GM23338 (cell line): ENCODE measurements at regions not wholly inside any gene's neighbourhood (a gene's known extent, or its start where the extent isn't known, plus 50 kb on each side); places are given as distances from the start of the nearest gene placed in this dataset.

Experiments used
- ATAC-seq: fragments of 200-7000 bp; cut with Tn5 transposase; 3 replicates; pipeline ENCODE4 v1.9.1; 2020
- DNase-seq: peaks from one replicate; pipeline ENCODE4 v3.0.0-alpha.2; 2015; ENCODE audit warnings: low spot score
- H2AFZ ChIP-seq: fragments of 200-600 bp; sonication (generic); 2 replicates; pipeline ENCODE4 v1.8.0; 2016; ENCODE audit warnings: antibody characterized with exemption, mild to moderate bottlenecking, moderate library complexity
- H3F3A ChIP-seq: fragments of 200-600 bp; sonication (generic); replicated peaks from 2 replicates; pipeline ENCODE4 v1.8.0; 2017; ENCODE audit warnings: antibody characterized with exemption, mixed run types, low read depth
- H3K27ac ChIP-seq: fragments of 200-600 bp; sonication (generic); 2 replicates; pipeline ENCODE4 v1.6.1; 2016; ENCODE audit warnings: low read depth
- H3K27me3 ChIP-seq: fragments of 200-600 bp; sonication (generic); 2 replicates; pipeline ENCODE4 v1.8.0; 2016; ENCODE audit warnings: mild to moderate bottlenecking, mixed run types, moderate library complexity; ENCODE audit not compliant: insufficient read depth
- H3K36me3 ChIP-seq: fragments of 200-600 bp; sonication (generic); 2 replicates; pipeline ENCODE4 v1.8.0; 2016; ENCODE audit warnings: mild to moderate bottlenecking; ENCODE audit not compliant: insufficient read depth
- H3K4me1 ChIP-seq: fragments of 200-600 bp; sonication (generic); 2 replicates; pipeline ENCODE4 v1.8.0; 2016; ENCODE audit warnings: mild to moderate bottlenecking, moderate library complexity; ENCODE audit not compliant: insufficient read depth
- H3K4me2 ChIP-seq: fragments of 200-600 bp; sonication (generic); 2 replicates; pipeline ENCODE4 v1.7.1; 2017; ENCODE audit warnings: mixed run types
- H3K4me3 ChIP-seq: fragments of 200-600 bp; sonication (generic); 2 replicates; pipeline ENCODE4 v1.6.1; 2016; ENCODE audit warnings: mixed run types
- H3K79me2 ChIP-seq: fragments of 200-600 bp; sonication (generic); replicated peaks from 2 replicates; pipeline ENCODE4 v1.8.0; 2017; ENCODE audit warnings: mild to moderate bottlenecking; ENCODE audit not compliant: insufficient read depth
- H3K9me2 ChIP-seq: fragments of 200-600 bp; sonication (generic); 2 replicates; pipeline ENCODE4 v1.8.0; 2017; ENCODE audit not compliant: insufficient read depth
- H4K20me1 ChIP-seq: fragments of 200-600 bp; sonication (generic); replicated peaks from 2 replicates; pipeline ENCODE4 v1.8.0; 2017; ENCODE audit warnings: mild to moderate bottlenecking; ENCODE audit not compliant: insufficient read depth
- H3K27ac Mint-ChIP-seq: 2 replicates; pipeline ENCODE4 v1.8.0; 2020; ENCODE audit warnings: inconsistent platforms, mild to moderate bottlenecking, moderate library complexity, mixed read lengths
- H3K27me3 Mint-ChIP-seq: 3 replicates; pipeline ENCODE4 v1.8.0; 2022; ENCODE audit warnings: low read depth, mild to moderate bottlenecking, moderate library complexity, mixed read lengths, inconsistent platforms; ENCODE audit not compliant: insufficient read depth, poor library complexity
- H3K36me3 Mint-ChIP-seq: 3 replicates; pipeline ENCODE4 v1.8.0; 2021; ENCODE audit warnings: low read depth, mild to moderate bottlenecking, inconsistent platforms, moderate library complexity, mixed read lengths
- H3K4me1 Mint-ChIP-seq: 3 replicates; pipeline ENCODE4 v1.8.0; 2020; ENCODE audit warnings: mild to moderate bottlenecking, inconsistent platforms, mixed read lengths
- H3K4me3 Mint-ChIP-seq: 3 replicates; pipeline ENCODE4 v1.8.0; 2021; ENCODE audit warnings: moderate library complexity, mild to moderate bottlenecking, inconsistent platforms, mixed read lengths
- H3K9me3 Mint-ChIP-seq: 3 replicates; pipeline ENCODE4 v1.8.0; 2020; ENCODE audit warnings: moderate library complexity, mild to moderate bottlenecking, inconsistent platforms, mixed read lengths
- CREB1 ChIP-seq: fragments of 250-450 bp; sonication (Bioruptor Pico); IDR thresholded peaks from 2 replicates; pipeline ENCODE4 v1.5.0; 2020; ENCODE audit warnings: low read depth, mild to moderate bottlenecking, moderate library complexity
- EZH2 ChIP-seq: fragments of 200-600 bp; sonication (generic); IDR thresholded peaks from one replicate; pipeline ENCODE4 v1.8.0; 2017; ENCODE audit warnings: antibody characterized with exemption, mild to moderate bottlenecking, low read depth; ENCODE audit not compliant: unreplicated experiment
- EZH2phosphoT487 ChIP-seq: fragments of 200-600 bp; sonication (generic); IDR thresholded peaks from one replicate; pipeline ENCODE4 v1.8.1; 2018; ENCODE audit warnings: antibody characterized with exemption; ENCODE audit not compliant: unreplicated experiment
- JUNB ChIP-seq: IDR thresholded peaks from one replicate; pipeline ENCODE4 v1.6.1; 2016; ENCODE audit warnings: antibody characterized with exemption; ENCODE audit not compliant: unreplicated experiment
- NANOG ChIP-seq: IDR thresholded peaks from 2 replicates; pipeline ENCODE4 v1.6.1; 2016; ENCODE audit warnings: antibody characterized with exemption, borderline replicate concordance
- POLR2AphosphoS5 ChIP-seq: IDR thresholded peaks from 2 replicates; pipeline ENCODE4 v1.6.1; 2016; ENCODE audit warnings: antibody characterized with exemption, low read depth
- STAT1 ChIP-seq: IDR thresholded peaks from one replicate; pipeline ENCODE4 v1.6.1; 2016; ENCODE audit warnings: antibody characterized with exemption; ENCODE audit not compliant: unreplicated experiment
- ZNF114 ChIP-seq: fragments of 250-450 bp; sonication (Bioruptor Pico); IDR thresholded peaks from 2 replicates; pipeline ENCODE4 v1.5.0; 2020; ENCODE audit warnings: mild to moderate bottlenecking, moderate library complexity
- ZNF331 ChIP-seq: fragments of 250-450 bp; sonication (Bioruptor Pico); IDR thresholded peaks from 2 replicates; pipeline ENCODE4 v1.5.0; 2020; ENCODE audit warnings: low read depth, mild to moderate bottlenecking, moderate library complexity
- TF ChIP-seq, protein P1 (sequence below): IDR thresholded peaks from 2 replicates; pipeline ENCODE4 v1.6.1; 2016; ENCODE audit warnings: antibody characterized with exemption
- TF ChIP-seq, protein P2 (sequence below): fragments of 250-450 bp; sonication (Bioruptor Pico); IDR thresholded peaks from 2 replicates; pipeline ENCODE4 v1.5.0; 2020; ENCODE audit warnings: mild to moderate bottlenecking, moderate library complexity
- TF ChIP-seq, protein P3 (sequence below), 2 experiments: fragments of 200-600 bp in 1 of 2; sonication (generic) in 1 of 2; conservative IDR thresholded peaks; 2 replicates each; pipeline versions ENCODE4 v1.5.1 to v1.6.1; 2016 to 2017; ENCODE audit warnings: antibody characterized with exemption in 2 of 2, low read depth in 2 of 2, mild to moderate bottlenecking in 2 of 2, moderate library complexity in 1 of 2
- TF ChIP-seq, protein P4 (sequence below): IDR thresholded peaks from one replicate; pipeline ENCODE4 v1.6.1; 2018; ENCODE audit warnings: antibody characterized with exemption; ENCODE audit not compliant: unreplicated experiment

DNA sequence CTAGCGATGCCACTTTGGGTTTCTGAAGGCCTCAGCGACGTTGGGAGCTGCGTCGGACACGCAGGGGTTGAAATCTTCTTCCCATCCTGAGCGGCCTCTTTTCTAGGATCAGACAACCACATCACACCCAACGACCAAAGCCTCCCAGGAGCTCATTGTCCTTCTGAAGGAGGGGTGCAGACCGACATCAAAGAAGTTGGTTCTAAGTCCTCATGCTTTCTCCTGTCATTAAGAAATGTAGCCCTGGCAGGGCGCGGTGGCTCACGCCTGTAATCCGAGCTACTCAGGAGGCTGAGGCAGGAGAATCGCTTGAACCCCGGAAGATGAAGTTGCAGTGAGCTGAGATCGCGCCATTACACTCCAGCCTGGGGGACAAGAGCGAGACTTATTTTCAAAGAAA lies 1681.9 kb downstream of the TP53TG3F start:
- peaks cover 94% of the 10 kb centered on the region for H3K9me3 Mint-ChIP-seq
- peaks cover 26% of the 10 kb centered on the region for H3K36me3 Mint-ChIP-seq
- no peaks in the 10 kb centered on the region for H3K4me1 Mint-ChIP-seq

More for the DNA sequence above, 1681.9 kb downstream of the TP53TG3F start:
- ATAC-seq (no peak), DNase-seq (no peak)
- Histone ChIP-seq H2AFZ (no peak overlapping the region), H3K27ac (no peak overlapping the region), H3K4me1 (no peaks in the 10 kb centered on the region), H3K9me2 (no peaks in the 10 kb centered on the region), H3K4me3 (no peak overlapping the region), H3K4me2 (no peak overlapping the region), H3K79me2 (no peaks in the 10 kb centered on the region), H3F3A (no peaks in the 10 kb centered on the region), H3K36me3 (no peaks in the 10 kb centered on the region), H4K20me1 (no peaks in the 10 kb centered on the region), H3K27me3 (no peaks in the 10 kb centered on the region)
- H3K4me3 Mint-ChIP-seq, result no peak overlapping the region
- H3K27me3 Mint-ChIP-seq, result peaks cover 7% of the 10 kb centered on the region
- no peak for TF ChIP-seq NANOG
- TF ChIP-seq, protein P1, sequence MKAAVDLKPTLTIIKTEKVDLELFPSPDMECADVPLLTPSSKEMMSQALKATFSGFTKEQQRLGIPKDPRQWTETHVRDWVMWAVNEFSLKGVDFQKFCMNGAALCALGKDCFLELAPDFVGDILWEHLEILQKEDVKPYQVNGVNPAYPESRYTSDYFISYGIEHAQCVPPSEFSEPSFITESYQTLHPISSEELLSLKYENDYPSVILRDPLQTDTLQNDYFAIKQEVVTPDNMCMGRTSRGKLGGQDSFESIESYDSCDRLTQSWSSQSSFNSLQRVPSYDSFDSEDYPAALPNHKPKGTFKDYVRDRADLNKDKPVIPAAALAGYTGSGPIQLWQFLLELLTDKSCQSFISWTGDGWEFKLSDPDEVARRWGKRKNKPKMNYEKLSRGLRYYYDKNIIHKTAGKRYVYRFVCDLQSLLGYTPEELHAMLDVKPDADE, result no peak
- TF ChIP-seq EZH2phosphoT487, result no peak
- TF ChIP-seq, protein P2, sequence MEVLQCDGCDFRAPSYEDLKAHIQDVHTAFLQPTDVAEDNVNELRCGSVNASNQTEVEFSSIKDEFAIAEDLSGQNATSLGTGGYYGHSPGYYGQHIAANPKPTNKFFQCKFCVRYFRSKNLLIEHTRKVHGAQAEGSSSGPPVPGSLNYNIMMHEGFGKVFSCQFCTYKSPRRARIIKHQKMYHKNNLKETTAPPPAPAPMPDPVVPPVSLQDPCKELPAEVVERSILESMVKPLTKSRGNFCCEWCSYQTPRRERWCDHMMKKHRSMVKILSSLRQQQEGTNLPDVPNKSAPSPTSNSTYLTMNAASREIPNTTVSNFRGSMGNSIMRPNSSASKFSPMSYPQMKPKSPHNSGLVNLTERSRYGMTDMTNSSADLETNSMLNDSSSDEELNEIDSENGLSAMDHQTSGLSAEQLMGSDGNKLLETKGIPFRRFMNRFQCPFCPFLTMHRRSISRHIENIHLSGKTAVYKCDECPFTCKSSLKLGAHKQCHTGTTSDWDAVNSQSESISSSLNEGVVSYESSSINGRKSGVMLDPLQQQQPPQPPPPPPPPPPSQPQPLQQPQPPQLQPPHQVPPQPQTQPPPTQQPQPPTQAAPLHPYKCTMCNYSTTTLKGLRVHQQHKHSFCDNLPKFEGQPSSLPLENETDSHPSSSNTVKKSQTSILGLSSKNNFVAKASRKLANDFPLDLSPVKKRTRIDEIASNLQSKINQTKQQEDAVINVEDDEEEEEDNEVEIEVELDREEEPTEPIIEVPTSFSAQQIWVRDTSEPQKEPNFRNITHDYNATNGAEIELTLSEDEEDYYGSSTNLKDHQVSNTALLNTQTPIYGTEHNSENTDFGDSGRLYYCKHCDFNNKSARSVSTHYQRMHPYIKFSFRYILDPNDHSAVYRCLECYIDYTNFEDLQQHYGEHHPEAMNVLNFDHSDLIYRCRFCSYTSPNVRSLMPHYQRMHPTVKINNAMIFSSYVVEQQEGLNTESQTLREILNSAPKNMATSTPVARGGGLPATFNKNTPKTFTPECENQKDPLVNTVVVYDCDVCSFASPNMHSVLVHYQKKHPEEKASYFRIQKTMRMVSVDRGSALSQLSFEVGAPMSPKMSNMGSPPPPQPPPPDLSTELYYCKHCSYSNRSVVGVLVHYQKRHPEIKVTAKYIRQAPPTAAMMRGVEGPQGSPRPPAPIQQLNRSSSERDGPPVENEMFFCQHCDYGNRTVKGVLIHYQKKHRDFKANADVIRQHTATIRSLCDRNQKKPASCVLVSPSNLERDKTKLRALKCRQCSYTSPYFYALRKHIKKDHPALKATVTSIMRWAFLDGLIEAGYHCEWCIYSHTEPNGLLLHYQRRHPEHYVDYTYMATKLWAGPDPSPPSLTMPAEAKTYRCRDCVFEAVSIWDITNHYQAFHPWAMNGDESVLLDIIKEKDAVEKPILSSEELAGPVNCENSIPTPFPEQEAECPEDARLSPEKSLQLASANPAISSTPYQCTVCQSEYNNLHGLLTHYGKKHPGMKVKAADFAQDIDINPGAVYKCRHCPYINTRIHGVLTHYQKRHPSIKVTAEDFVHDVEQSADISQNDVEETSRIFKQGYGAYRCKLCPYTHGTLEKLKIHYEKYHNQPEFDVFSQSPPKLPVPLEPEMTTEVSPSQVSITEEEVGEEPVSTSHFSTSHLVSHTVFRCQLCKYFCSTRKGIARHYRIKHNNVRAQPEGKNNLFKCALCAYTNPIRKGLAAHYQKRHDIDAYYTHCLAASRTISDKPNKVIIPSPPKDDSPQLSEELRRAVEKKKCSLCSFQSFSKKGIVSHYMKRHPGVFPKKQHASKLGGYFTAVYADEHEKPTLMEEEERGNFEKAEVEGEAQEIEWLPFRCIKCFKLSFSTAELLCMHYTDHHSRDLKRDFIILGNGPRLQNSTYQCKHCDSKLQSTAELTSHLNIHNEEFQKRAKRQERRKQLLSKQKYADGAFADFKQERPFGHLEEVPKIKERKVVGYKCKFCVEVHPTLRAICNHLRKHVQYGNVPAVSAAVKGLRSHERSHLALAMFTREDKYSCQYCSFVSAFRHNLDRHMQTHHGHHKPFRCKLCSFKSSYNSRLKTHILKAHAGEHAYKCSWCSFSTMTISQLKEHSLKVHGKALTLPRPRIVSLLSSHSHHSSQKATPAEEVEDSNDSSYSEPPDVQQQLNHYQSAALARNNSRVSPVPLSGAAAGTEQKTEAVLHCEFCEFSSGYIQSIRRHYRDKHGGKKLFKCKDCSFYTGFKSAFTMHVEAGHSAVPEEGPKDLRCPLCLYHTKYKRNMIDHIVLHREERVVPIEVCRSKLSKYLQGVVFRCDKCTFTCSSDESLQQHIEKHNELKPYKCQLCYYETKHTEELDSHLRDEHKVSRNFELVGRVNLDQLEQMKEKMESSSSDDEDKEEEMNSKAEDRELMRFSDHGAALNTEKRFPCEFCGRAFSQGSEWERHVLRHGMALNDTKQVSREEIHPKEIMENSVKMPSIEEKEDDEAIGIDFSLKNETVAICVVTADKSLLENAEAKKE (CRISPR knock-in tag), result no peak
- no peak for TF ChIP-seq CREB1 (CRISPR knock-in tag)
- TF ChIP-seq, protein P3, sequence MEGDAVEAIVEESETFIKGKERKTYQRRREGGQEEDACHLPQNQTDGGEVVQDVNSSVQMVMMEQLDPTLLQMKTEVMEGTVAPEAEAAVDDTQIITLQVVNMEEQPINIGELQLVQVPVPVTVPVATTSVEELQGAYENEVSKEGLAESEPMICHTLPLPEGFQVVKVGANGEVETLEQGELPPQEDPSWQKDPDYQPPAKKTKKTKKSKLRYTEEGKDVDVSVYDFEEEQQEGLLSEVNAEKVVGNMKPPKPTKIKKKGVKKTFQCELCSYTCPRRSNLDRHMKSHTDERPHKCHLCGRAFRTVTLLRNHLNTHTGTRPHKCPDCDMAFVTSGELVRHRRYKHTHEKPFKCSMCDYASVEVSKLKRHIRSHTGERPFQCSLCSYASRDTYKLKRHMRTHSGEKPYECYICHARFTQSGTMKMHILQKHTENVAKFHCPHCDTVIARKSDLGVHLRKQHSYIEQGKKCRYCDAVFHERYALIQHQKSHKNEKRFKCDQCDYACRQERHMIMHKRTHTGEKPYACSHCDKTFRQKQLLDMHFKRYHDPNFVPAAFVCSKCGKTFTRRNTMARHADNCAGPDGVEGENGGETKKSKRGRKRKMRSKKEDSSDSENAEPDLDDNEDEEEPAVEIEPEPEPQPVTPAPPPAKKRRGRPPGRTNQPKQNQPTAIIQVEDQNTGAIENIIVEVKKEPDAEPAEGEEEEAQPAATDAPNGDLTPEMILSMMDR (conservative IDR thresholded peaks at IDR 0.05; ENCODE audit: low read depth in 2 of 2), result no peak
- TF ChIP-seq EZH2, result no peak
- no peak for TF ChIP-seq JUNB
- TF ChIP-seq POLR2AphosphoS5, result no peak
- no peak for TF ChIP-seq ZNF331
- TF ChIP-seq, protein P4, sequence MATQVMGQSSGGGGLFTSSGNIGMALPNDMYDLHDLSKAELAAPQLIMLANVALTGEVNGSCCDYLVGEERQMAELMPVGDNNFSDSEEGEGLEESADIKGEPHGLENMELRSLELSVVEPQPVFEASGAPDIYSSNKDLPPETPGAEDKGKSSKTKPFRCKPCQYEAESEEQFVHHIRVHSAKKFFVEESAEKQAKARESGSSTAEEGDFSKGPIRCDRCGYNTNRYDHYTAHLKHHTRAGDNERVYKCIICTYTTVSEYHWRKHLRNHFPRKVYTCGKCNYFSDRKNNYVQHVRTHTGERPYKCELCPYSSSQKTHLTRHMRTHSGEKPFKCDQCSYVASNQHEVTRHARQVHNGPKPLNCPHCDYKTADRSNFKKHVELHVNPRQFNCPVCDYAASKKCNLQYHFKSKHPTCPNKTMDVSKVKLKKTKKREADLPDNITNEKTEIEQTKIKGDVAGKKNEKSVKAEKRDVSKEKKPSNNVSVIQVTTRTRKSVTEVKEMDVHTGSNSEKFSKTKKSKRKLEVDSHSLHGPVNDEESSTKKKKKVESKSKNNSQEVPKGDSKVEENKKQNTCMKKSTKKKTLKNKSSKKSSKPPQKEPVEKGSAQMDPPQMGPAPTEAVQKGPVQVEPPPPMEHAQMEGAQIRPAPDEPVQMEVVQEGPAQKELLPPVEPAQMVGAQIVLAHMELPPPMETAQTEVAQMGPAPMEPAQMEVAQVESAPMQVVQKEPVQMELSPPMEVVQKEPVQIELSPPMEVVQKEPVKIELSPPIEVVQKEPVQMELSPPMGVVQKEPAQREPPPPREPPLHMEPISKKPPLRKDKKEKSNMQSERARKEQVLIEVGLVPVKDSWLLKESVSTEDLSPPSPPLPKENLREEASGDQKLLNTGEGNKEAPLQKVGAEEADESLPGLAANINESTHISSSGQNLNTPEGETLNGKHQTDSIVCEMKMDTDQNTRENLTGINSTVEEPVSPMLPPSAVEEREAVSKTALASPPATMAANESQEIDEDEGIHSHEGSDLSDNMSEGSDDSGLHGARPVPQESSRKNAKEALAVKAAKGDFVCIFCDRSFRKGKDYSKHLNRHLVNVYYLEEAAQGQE, result no peak
- TF ChIP-seq STAT1, result no peak
- no peak for TF ChIP-seq ZNF114
- no peak overlapping the region for H3K27ac Mint-ChIP-seq
